ENCODE measurements at regions not wholly inside any gene's neighbourhood (a gene's known extent, or its start where the extent isn't known, plus 50 kb on each side); places are given as distances from the start of the nearest gene placed in this dataset.
"Not testable (repeated sequence)": the region's sequence is repeated elsewhere in the genome, so short reads cannot be mapped to it uniquely, and the experiment has no call there.

- no peak overlapping the region for H3K4me3 Mint-ChIP-seq
- no peaks in the 10 kb centered on the region for H3K9me3 ChIP-seq (ENCODE audit: control insufficient read depth, low read length, poor library complexity, severe bottlenecking)
- peaks cover 36% of the 10 kb centered on the region for H3K27me3 Mint-ChIP-seq
- H3K27ac Mint-ChIP-seq: no peak overlapping the region
- H3K4me1 Mint-ChIP-seq: peaks cover 2% of the 10 kb centered on the region
- peaks cover 4% of the 10 kb centered on the region for H3K36me3 Mint-ChIP-seq (ENCODE audit: low read depth)
- no peak for DNase-seq
- no peak for ATAC-seq
Measured at GRCh38 chr20:59485576-59486454, 118.5 kb upstream of the PHACTR3 start.

GRCh38 chr20:59488459-59488858, 115.9 kb upstream of the PHACTR3 start:
- H3K9me3 ChIP-seq (ENCODE audit: control insufficient read depth, low read length, poor library complexity, severe bottlenecking); H3K36me3 Mint-ChIP-seq (ENCODE audit: low read depth); H3K27ac Mint-ChIP-seq; H3K4me3 Mint-ChIP-seq; ATAC-seq; H3K4me1 Mint-ChIP-seq; DNase-seq: not testable (repeated sequence)
- peaks cover 16% of the 10 kb centered on the region for H3K27me3 Mint-ChIP-seq

GRCh38 chr20:59490196-59491004, 113.9 kb upstream of the PHACTR3 start:
- H3K27ac Mint-ChIP-seq; H3K9me3 ChIP-seq (ENCODE audit: control insufficient read depth, low read length, poor library complexity, severe bottlenecking); H3K36me3 Mint-ChIP-seq (ENCODE audit: low read depth); H3K4me1 Mint-ChIP-seq; ATAC-seq; H3K4me3 Mint-ChIP-seq; DNase-seq: not testable (repeated sequence)
- H3K27me3 Mint-ChIP-seq: peaks cover 25% of the 10 kb centered on the region

- H3K27ac Mint-ChIP-seq: no peak overlapping the region
- H3K4me1 Mint-ChIP-seq: no peaks in the 10 kb centered on the region
- no peak for DNase-seq
- no peak overlapping the region for H3K4me3 Mint-ChIP-seq
- peaks cover 34% of the 10 kb centered on the region for H3K27me3 Mint-ChIP-seq
- H3K36me3 Mint-ChIP-seq (ENCODE audit: low read depth): peaks cover 2% of the 10 kb centered on the region
- ATAC-seq: no peak
- H3K9me3 ChIP-seq (ENCODE audit: control insufficient read depth, low read length, poor library complexity, severe bottlenecking): no peaks in the 10 kb centered on the region
Measured at GRCh38 chr20:59491884-59492283, 112.5 kb upstream of the PHACTR3 start.

GRCh38 chr20:59493926-59494325, 110.4 kb upstream of the PHACTR3 start:
- ATAC-seq (no peak), DNase-seq (no peak)
- Mint-ChIP-seq H3K4me3 (no peak overlapping the region), H3K36me3 (ENCODE audit: low read depth) (no peaks in the 10 kb centered on the region), H3K4me1 (no peaks in the 10 kb centered on the region), H3K27ac (no peak overlapping the region), H3K27me3 (peaks cover 38% of the 10 kb centered on the region)
- H3K9me3 ChIP-seq (ENCODE audit: control insufficient read depth, low read length, poor library complexity, severe bottlenecking): no peaks in the 10 kb centered on the region

- Mint-ChIP-seq H3K27me3 (peaks cover 38% of the 10 kb centered on the region), H3K4me1 (no peaks in the 10 kb centered on the region), H3K27ac (no peak overlapping the region), H3K36me3 (ENCODE audit: low read depth) (no peaks in the 10 kb centered on the region), H3K4me3 (no peak overlapping the region)
- DNase-seq (no peak), ATAC-seq (no peak)
- H3K9me3 ChIP-seq (ENCODE audit: control insufficient read depth, low read length, poor library complexity, severe bottlenecking): no peaks in the 10 kb centered on the region
Measured at GRCh38 chr20:59495166-59495565, 109.2 kb upstream of the PHACTR3 start.

- Mint-ChIP-seq H3K27ac (no peak overlapping the region), H3K27me3 (peaks cover 42% of the 10 kb centered on the region), H3K4me1 (no peaks in the 10 kb centered on the region), H3K36me3 (ENCODE audit: low read depth) (no peaks in the 10 kb centered on the region), H3K4me3 (no peak overlapping the region)
- ATAC-seq (peak; percentile 68), DNase-seq (peak; percentile 33 to 60 (median 50))
- H3K9me3 ChIP-seq (ENCODE audit: control insufficient read depth, low read length, poor library complexity, severe bottlenecking): no peaks in the 10 kb centered on the region
Measured at GRCh38 chr20:59495894-59496510, 108.3 kb upstream of the PHACTR3 start.

GRCh38 chr20:59498291-59498690, 106.0 kb upstream of the PHACTR3 start:
- no peak overlapping the region for H3K27ac Mint-ChIP-seq
- H3K4me3 Mint-ChIP-seq: no peak overlapping the region
- H3K4me1 Mint-ChIP-seq: no peaks in the 10 kb centered on the region
- no peaks in the 10 kb centered on the region for H3K9me3 ChIP-seq (ENCODE audit: control insufficient read depth, low read length, poor library complexity, severe bottlenecking)
- no peak for ATAC-seq
- no peak for DNase-seq
- H3K27me3 Mint-ChIP-seq: peaks cover 48% of the 10 kb centered on the region
- no peaks in the 10 kb centered on the region for H3K36me3 Mint-ChIP-seq (ENCODE audit: low read depth)

DNA sequence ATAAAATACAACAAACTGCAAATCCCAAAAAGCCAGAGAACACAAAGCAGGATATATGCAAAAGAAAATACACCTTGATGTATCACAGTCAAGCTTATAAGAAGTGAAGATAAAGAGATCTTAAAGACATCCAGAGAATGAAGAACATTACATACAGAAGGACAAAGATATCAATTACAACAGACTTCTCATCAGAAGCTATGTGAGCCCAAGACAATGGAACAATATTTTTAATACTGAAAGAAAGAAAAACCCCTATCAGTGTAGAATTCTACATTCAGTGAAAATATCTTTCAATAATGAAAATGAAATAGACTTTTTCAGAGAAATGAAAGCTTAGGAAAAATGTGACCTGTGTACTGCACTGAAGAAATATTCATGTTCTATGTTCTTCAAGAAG, 104.5 kb upstream of the PHACTR3 start:
- Mint-ChIP-seq H3K4me1 (no peaks in the 10 kb centered on the region), H3K27me3 (peaks cover 36% of the 10 kb centered on the region), H3K27ac (no peak overlapping the region), H3K36me3 (ENCODE audit: low read depth) (no peaks in the 10 kb centered on the region), H3K4me3 (no peak overlapping the region)
- ATAC-seq: no peak
- no peaks in the 10 kb centered on the region for H3K9me3 ChIP-seq (ENCODE audit: control insufficient read depth, low read length, poor library complexity, severe bottlenecking)
- DNase-seq: no peak

- Mint-ChIP-seq H3K36me3 (ENCODE audit: low read depth) (no peaks in the 10 kb centered on the region), H3K4me1 (no peaks in the 10 kb centered on the region), H3K27ac (no peak overlapping the region), H3K4me3 (no peak overlapping the region), H3K27me3 (peaks cover 19% of the 10 kb centered on the region)
- DNase-seq (no peak), ATAC-seq (no peak)
- H3K9me3 ChIP-seq (ENCODE audit: control insufficient read depth, low read length, poor library complexity, severe bottlenecking): no peaks in the 10 kb centered on the region
Measured at GRCh38 chr20:59508729-59509128, 95.6 kb upstream of the PHACTR3 start.

- no peaks in the 10 kb centered on the region for H3K36me3 Mint-ChIP-seq (ENCODE audit: low read depth)
- peaks cover 2% of the 10 kb centered on the region for H3K4me1 Mint-ChIP-seq
- H3K27ac Mint-ChIP-seq: no peak overlapping the region
- H3K9me3 ChIP-seq (ENCODE audit: control insufficient read depth, low read length, poor library complexity, severe bottlenecking): no peaks in the 10 kb centered on the region
- peaks cover 52% of the 10 kb centered on the region for H3K27me3 Mint-ChIP-seq
- H3K4me3 Mint-ChIP-seq: no peak overlapping the region
- DNase-seq (no peak), ATAC-seq (no peak)
Measured at GRCh38 chr20:59512651-59513050, 91.7 kb upstream of the PHACTR3 start.

DNA sequence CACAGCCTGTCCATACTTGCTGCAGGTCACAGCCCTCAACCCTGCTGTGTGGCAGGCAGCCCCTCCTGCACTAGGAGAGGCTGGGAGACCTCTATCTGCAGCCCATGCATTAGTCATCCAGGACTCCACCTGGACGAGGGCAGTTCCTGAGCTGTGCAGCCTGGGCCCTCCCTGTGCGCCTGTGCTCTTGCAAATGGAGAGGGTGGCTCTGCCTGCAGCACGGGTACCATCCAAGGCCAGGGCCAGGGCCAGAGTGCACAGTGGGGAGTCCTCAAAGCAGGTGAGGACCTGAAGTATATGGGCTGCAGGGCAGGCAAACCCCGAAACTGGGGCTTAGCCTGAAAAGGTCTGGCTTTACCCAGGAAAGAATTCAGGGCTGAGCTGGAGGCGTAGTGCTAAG, 89.8 kb upstream of the PHACTR3 start:
- peaks cover 71% of the 10 kb centered on the region for H3K27me3 Mint-ChIP-seq
- H3K4me1 Mint-ChIP-seq: peaks cover 2% of the 10 kb centered on the region
- H3K36me3 Mint-ChIP-seq (ENCODE audit: low read depth): no peaks in the 10 kb centered on the region
- no peak overlapping the region for H3K27ac Mint-ChIP-seq
- no peak for DNase-seq
- no peak overlapping the region for H3K4me3 Mint-ChIP-seq
- ATAC-seq: no peak
- no peaks in the 10 kb centered on the region for H3K9me3 ChIP-seq (ENCODE audit: control insufficient read depth, low read length, poor library complexity, severe bottlenecking)
